K562 (cell line): ENCODE measurements at regions not wholly inside any gene's neighbourhood (a gene's known extent, or its start where the extent isn't known, plus 50 kb on each side); places are given as distances from the start of the nearest gene placed in this dataset.

Experiments used
- ATAC-seq: fragments of 200-7000 bp; cut with Tn5 transposase; 3 replicates; pipeline ENCODE4 v1.9.1; 2020; ENCODE audit warnings: moderate library complexity
- BruUV-seq: library from RNA; stranded (reverse); fragments of 400-500 nt; replicated peaks from 2 replicates; lab custom pipeline; 2021; lab: Mats Ljungman, UMichigan
- CTCF ChIA-PET: fragments of 300-600 bp; formaldehyde crosslinking; extraction: SDS; loops from one replicate; lab custom pipeline; 2021; ENCODE audit warnings: low intra/inter-chr PET ratio; lab: Yijun Ruan, JAX
- POLR2A ChIA-PET: fragments of 300-600, 350-650 bp; sonication (Branson Sonifier 250); formaldehyde crosslinking; extraction: SDS; loops from one replicate; lab custom pipeline; 2021; ENCODE audit warnings: antibody characterized with exemption, inconsistent platforms; lab: Yijun Ruan, JAX
- DNase-seq, 4 experiments: peaks; one replicate each; pipeline versions ENCODE4 v3.0.0 to v3.0.0-alpha.2; 2011 to 2018; ENCODE audit warnings: low spot score in 3 of 4, mixed read lengths in 3 of 4; ENCODE audit errors: extremely low read depth in 1 of 4
- FAIRE-seq: peaks from 2 replicates; lab custom pipeline; 2011; peaks lifted over from hg19 to GRCh38; lab: Jason Lieb, UNC
- H2AFZ ChIP-seq: 2 replicates; pipeline ENCODE4 v1.6.0; 2011; ENCODE audit warnings: low read depth, low read length, control low read depth, inconsistent platforms
- H3K27ac ChIP-seq: fragments of 200-600 bp; 3 replicates; pipeline ENCODE4 v1.8.0; 2011; ENCODE audit warnings: low read depth, mild to moderate bottlenecking, control low read depth, inconsistent platforms, low read length, moderate library complexity, mixed read lengths; ENCODE audit errors: extremely low read depth
- H3K27me3 ChIP-seq, 2 experiments: fragments of 300-600 bp in 1 of 2; 2 replicates in 1 of 2; 3 replicates in 1 of 2; pipeline versions ENCODE4 v1.6.0 to v1.8.0; 2011; ENCODE audit warnings: inconsistent platforms in 2 of 2, low read length in 2 of 2, mild to moderate bottlenecking in 1 of 2, mixed read lengths in 1 of 2, moderate library complexity in 1 of 2; ENCODE audit not compliant: control insufficient read depth in 2 of 2, insufficient read depth in 2 of 2
- H3K36me3 ChIP-seq: fragments of 300-600 bp; 3 replicates; pipeline ENCODE4 v1.8.0; 2011; ENCODE audit warnings: mild to moderate bottlenecking, low read length, inconsistent platforms; ENCODE audit not compliant: control insufficient read depth, insufficient read depth
- H3K4me1 ChIP-seq, 2 experiments: fragments of 200-600 bp in 1 of 2; replicated peaks in 1 of 2; 2 replicates in 1 of 2; 3 replicates in 1 of 2; pipeline versions ENCODE4 v1.5.1 to v1.8.0; 2011; ENCODE audit warnings: inconsistent platforms in 2 of 2, low read length in 2 of 2, mild to moderate bottlenecking in 1 of 2, mixed read lengths in 1 of 2, moderate library complexity in 1 of 2; ENCODE audit not compliant: control insufficient read depth in 2 of 2, insufficient read depth in 2 of 2
- H3K4me2 ChIP-seq: 2 replicates; pipeline ENCODE4 v1.6.1; 2011; ENCODE audit warnings: low read length, control low read depth, inconsistent platforms, mixed read lengths; ENCODE audit not compliant: insufficient read depth
- H3K4me3 ChIP-seq: fragments of 200-600 bp; sonication (generic), shearing (Covaris generic); 2 replicates; pipeline ENCODE4 v1.5.1; 2016; ENCODE audit warnings: control low read depth, inconsistent platforms
- H3K79me2 ChIP-seq: fragments of 200-600 bp; 3 replicates; pipeline ENCODE4 v1.8.0; 2011; ENCODE audit warnings: low read length, inconsistent platforms; ENCODE audit not compliant: control insufficient read depth, insufficient read depth
- H3K9ac ChIP-seq, 2 experiments: 2 replicates each; pipeline versions ENCODE4 v1.6.0 to v1.6.1; 2011; ENCODE audit warnings: low read depth in 2 of 2, low read length in 2 of 2, control low read depth in 1 of 2, inconsistent platforms in 1 of 2, mild to moderate bottlenecking in 1 of 2, mixed read lengths in 1 of 2; ENCODE audit not compliant: insufficient read depth in 1 of 2
- H3K9me1 ChIP-seq: one replicate; pipeline ENCODE4 v1.6.0; 2011; ENCODE audit warnings: inconsistent platforms, mild to moderate bottlenecking, low read length, moderate library complexity; ENCODE audit not compliant: control insufficient read depth, insufficient read depth
- H3K9me3 ChIP-seq: replicated peaks from 2 replicates; pipeline ENCODE4 v1.5.1; 2011; ENCODE audit warnings: low read depth, low read length, inconsistent platforms; ENCODE audit not compliant: control insufficient read depth, insufficient read depth
- H4K20me1 ChIP-seq: replicated peaks from 2 replicates; pipeline ENCODE4 v1.6.1; 2011; ENCODE audit warnings: low read length, inconsistent platforms, mixed read lengths; ENCODE audit not compliant: control insufficient read depth, insufficient read depth
- CEBPG ChIP-seq, 3 experiments: fragments of 200-800 bp in 1 of 3; sonication (Bioruptor generic) in 1 of 3; sonication (generic) in 1 of 3; formaldehyde crosslinking in 1 of 3; IDR thresholded peaks in 2 of 3; conservative IDR thresholded peaks in 1 of 3; 2 replicates each; pipeline versions ENCODE4 v1.6.1 to v1.8.0; 2016 to 2022; ENCODE audit warnings: missing compliant biosample characterization in 2 of 3, missing genetic modification characterization in 2 of 3, mild to moderate bottlenecking in 1 of 3, missing genetic modification reagents in 1 of 3
- DACH1 ChIP-seq: fragments of 450-650 bp; IDR thresholded peaks from 2 replicates; pipeline ENCODE4 v1.6.1; 2018; ENCODE audit not compliant: partially characterized antibody
- FIP1L1 ChIP-seq: fragments of 200-400 bp; formaldehyde crosslinking; IDR thresholded peaks from 2 replicates; pipeline ENCODE4 v1.6.1; 2018; ENCODE audit warnings: mild to moderate bottlenecking, low read depth, low read length; ENCODE audit not compliant: poor library complexity, severe bottlenecking
- TCFL5 ChIP-seq: fragments of 250-450 bp; sonication (Bioruptor Pico); conservative IDR thresholded peaks from 2 replicates; pipeline ENCODE4 v1.6.1; 2021; ENCODE audit warnings: mild to moderate bottlenecking, moderate library complexity, matching md5 sums
- ZNF696 ChIP-seq: fragments of 250-450 bp; sonication (Bioruptor Pico); conservative IDR thresholded peaks from 2 replicates; pipeline ENCODE4 v1.4.0; 2020; ENCODE audit warnings: mild to moderate bottlenecking, moderate library complexity
- WGBS: fragments of 100-300 bp; shearing (Covaris generic); methylation state at CpG from one replicate; pipeline ENCODE4 v1.1.6; 2016; ENCODE audit warnings: low coverage, mixed read lengths; ENCODE audit not compliant: insufficient coverage; ENCODE audit errors: missing lambda C conversion rate; 5-methylcytosine and 5-hydroxymethylcytosine counted together
- in situ Hi-C: fragments of 300-500 bp; cut with MboI; formaldehyde crosslinking; loops from 4 replicates; pipeline ENCODE4 v1.15.0; 2018; ENCODE audit warnings: inconsistent platforms, mixed read lengths
- intact Hi-C: fragments of 100-400 bp; cut with micrococcal nuclease; formaldehyde crosslinking; loops from 2 replicates; pipeline ENCODE4 v1.14.2; 2022
- TF ChIP-seq, protein P1 (sequence below): fragments of 450-650 bp; IDR thresholded peaks from 2 replicates; pipeline ENCODE4 v1.6.1; 2017; ENCODE audit warnings: mild to moderate bottlenecking, moderate library complexity
- TF ChIP-seq, protein P2 (sequence below), 2 experiments: fragments of 450-650 bp in 1 of 2; sonication (generic) in 1 of 2; formaldehyde crosslinking in 1 of 2; IDR thresholded peaks; 2 replicates each; pipeline versions ENCODE4 v1.7.1 to v1.9.0; 2016 to 2022; ENCODE audit warnings: inconsistent platforms in 1 of 2, mild to moderate bottlenecking in 1 of 2, missing genetic modification reagents in 1 of 2

- no peak overlapping the region for H3K27ac ChIP-seq
- POLR2A ChIA-PET, result no interaction called here
- FAIRE-seq (no peak), DNase-seq (no peak), ATAC-seq (no peak)
- no peaks in the 10 kb centered on the region for H3K36me3 ChIP-seq
- peaks cover 6 to 35% of the 10 kb centered on the region in 2 experiments; a peak in 4 of 5 replicates for H3K27me3 ChIP-seq
- no TSS peak for BruUV-seq
- no peak overlapping the region for H3K4me3 ChIP-seq
- in situ Hi-C loops (no loop called here), intact Hi-C loops (no loop called here)
- no peak overlapping the region for H2AFZ ChIP-seq
- under 1% methylated on average over 7 of the region's 7 CpGs for WGBS
- H3K4me2 ChIP-seq, result no peak overlapping the region
- H3K4me1 ChIP-seq, result no peaks in the 10 kb centered on the region
- H3K9ac ChIP-seq, result no peak overlapping the region
- H3K79me2 ChIP-seq, result no peaks in the 10 kb centered on the region
- no peaks in the 10 kb centered on the region for H3K9me3 ChIP-seq
- H3K9me1 ChIP-seq, result no peaks in the 10 kb centered on the region
- CTCF ChIA-PET, result no interaction called here
- H4K20me1 ChIP-seq, result no peaks in the 10 kb centered on the region
- TF ChIP-seq, protein P1, sequence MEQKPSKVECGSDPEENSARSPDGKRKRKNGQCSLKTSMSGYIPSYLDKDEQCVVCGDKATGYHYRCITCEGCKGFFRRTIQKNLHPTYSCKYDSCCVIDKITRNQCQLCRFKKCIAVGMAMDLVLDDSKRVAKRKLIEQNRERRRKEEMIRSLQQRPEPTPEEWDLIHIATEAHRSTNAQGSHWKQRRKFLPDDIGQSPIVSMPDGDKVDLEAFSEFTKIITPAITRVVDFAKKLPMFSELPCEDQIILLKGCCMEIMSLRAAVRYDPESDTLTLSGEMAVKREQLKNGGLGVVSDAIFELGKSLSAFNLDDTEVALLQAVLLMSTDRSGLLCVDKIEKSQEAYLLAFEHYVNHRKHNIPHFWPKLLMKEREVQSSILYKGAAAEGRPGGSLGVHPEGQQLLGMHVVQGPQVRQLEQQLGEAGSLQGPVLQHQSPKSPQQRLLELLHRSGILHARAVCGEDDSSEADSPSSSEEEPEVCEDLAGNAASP, result no peak
- no peak for TF ChIP-seq ZNF696 (CRISPR knock-in tag)
- TF ChIP-seq DACH1, result no peak
- TF ChIP-seq, protein P2, sequence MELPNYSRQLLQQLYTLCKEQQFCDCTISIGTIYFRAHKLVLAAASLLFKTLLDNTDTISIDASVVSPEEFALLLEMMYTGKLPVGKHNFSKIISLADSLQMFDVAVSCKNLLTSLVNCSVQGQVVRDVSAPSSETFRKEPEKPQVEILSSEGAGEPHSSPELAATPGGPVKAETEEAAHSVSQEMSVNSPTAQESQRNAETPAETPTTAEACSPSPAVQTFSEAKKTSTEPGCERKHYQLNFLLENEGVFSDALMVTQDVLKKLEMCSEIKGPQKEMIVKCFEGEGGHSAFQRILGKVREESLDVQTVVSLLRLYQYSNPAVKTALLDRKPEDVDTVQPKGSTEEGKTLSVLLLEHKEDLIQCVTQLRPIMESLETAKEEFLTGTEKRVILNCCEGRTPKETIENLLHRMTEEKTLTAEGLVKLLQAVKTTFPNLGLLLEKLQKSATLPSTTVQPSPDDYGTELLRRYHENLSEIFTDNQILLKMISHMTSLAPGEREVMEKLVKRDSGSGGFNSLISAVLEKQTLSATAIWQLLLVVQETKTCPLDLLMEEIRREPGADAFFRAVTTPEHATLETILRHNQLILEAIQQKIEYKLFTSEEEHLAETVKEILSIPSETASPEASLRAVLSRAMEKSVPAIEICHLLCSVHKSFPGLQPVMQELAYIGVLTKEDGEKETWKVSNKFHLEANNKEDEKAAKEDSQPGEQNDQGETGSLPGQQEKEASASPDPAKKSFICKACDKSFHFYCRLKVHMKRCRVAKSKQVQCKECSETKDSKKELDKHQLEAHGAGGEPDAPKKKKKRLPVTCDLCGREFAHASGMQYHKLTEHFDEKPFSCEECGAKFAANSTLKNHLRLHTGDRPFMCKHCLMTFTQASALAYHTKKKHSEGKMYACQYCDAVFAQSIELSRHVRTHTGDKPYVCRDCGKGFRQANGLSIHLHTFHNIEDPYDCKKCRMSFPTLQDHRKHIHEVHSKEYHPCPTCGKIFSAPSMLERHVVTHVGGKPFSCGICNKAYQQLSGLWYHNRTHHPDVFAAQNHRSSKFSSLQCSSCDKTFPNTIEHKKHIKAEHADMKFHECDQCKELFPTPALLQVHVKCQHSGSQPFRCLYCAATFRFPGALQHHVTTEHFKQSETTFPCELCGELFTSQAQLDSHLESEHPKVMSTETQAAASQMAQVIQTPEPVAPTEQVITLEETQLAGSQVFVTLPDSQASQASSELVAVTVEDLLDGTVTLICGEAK (IDR thresholded peaks at IDR 0.05), result no peak
- TF ChIP-seq, protein P2 (CRISPR knock-in tag; IDR thresholded peaks at IDR 0.05), result no peak
- TF ChIP-seq TCFL5 (CRISPR knock-in tag), result no peak
- TF ChIP-seq CEBPG (CRISPR knock-in tag; IDR thresholded peaks at IDR 0.05), result no peak
- TF ChIP-seq CEBPG (tag; conservative IDR thresholded peaks at IDR 0.05 in 1 of 2, IDR thresholded peaks at IDR 0.05 in 1 of 2), result no peak
- TF ChIP-seq FIP1L1, result no peak
Observed at GRCh38 chr4:152200511-152201333, 335.2 kb downstream of the FBXW7 start.
